HS-5 (cell line): ENCODE measurements at regions not wholly inside any gene's neighbourhood (a gene's known extent, or its start where the extent isn't known, plus 50 kb on each side); places are given as distances from the start of the nearest gene placed in this dataset.
A peak's percentile ranks its signal among the peaks of the same experiment; 100 is the strongest.

Experiments
- DNase-seq: peaks from one replicate; pipeline ENCODE4 v3.0.0-alpha.2; 2012; ENCODE audit warnings: low read depth

DNA sequence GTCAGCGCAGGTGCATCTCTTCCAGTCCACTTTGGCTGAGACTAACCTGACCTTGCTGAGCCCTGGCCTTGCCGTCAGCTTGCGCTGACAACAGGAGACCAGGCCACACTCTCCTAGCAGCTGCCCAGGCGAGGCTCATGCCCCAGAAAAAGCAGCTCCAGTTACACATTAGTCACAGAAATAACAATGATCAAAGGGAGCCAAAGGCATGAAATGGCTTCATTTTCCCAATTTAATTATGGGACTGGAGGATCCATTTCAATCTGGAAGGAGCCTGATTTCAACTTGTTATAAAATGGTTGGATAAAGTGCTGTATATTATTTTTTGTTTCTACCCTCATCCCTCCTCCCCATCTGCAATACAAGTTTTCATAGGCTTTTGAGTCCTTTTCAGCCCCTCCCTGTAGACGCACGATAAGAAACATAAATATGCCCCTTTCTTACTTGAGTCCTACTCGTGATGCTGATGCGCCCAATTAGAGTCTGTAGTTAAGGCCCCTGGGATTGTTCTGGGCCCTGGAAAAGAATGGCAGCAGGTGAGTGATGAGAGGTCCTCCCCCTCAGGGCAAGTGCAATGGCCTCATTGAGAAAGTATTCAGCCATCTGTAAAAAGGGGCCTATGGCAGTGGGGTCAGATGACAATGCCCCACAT lies 376.0 kb downstream of the C12orf75 start:
- peak; percentile 13 for DNase-seq

GRCh38 chr12:105706973-105707334 lies 376.5 kb downstream of the C12orf75 start:
- DNase-seq, result no peak

GRCh38 chr12:105713606-105714305 lies 383.3 kb downstream of the C12orf75 start:
- no peak for DNase-seq

GRCh38 chr12:105716621-105717020 lies 386.1 kb downstream of the C12orf75 start:
- DNase-seq, result no peak

- DNase-seq, result no peak
Observed at GRCh38 chr12:105721051-105721825, 390.7 kb downstream of the C12orf75 start.

DNA sequence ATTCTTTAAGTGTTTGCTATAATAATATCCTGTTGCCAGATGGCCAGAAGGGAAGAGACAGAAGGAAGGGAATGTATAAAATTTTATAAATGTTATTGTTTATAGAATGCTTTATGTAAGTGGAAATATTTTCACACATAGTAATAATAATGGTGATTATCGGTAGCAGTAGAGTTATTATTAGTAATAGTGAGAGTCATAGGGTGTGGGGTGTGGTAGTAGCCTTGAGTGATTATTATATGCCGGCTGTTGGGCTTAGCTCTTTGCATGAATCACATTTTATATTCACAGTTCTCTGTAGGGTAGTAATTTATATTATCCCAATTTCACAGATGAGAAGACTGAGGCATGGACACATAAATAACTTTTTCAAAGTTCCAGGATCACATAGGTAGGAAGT lies 391.4 kb downstream of the C12orf75 start:
- DNase-seq, result no peak

GRCh38 chr12:105723066-105723465 lies 392.6 kb downstream of the C12orf75 start:
- no peak for DNase-seq

GRCh38 chr12:105723494-105723893 lies 393.0 kb downstream of the C12orf75 start:
- DNase-seq, result no peak

- no peak for DNase-seq
Observed at GRCh38 chr12:105724641-105725040, 394.1 kb downstream of the C12orf75 start.

GRCh38 chr12:105725054-105725453 lies 394.6 kb downstream of the C12orf75 start:
- no peak for DNase-seq

DNA sequence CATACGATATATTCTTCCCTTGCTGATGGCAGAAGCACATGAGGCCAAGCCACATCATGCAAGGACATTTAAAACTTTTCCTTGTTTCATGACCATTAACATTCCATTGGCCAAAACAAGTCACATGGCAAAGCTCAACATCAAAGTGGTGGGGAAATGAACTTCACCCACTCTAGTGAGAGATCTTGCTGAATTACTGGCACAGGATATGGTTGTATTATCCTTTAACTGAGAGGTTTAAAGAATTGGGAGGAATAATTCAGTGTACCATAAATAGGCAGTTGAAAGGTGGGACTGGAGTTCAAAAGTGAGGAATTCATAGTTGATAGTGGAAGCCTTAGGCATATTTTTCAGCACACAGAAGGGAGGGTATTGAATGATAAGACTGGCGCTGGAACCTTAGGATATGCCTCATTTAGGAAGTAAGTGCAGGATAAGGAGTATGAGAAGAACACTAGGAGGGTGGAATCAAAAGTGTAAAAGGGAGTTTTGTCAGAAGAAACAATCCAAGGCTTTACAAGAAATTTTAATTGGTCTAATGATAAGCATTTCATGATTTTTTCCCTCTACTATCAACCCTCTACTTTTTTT lies 398.8 kb downstream of the C12orf75 start:
- DNase-seq, result no peak

GRCh38 chr12:105729926-105730325 lies 399.4 kb downstream of the C12orf75 start:
- DNase-seq, result no peak

GRCh38 chr12:105733579-105733978 lies 403.1 kb downstream of the C12orf75 start:
- no peak for DNase-seq

- DNase-seq, result no peak
Observed at GRCh38 chr12:105736498-105736897, 402.3 kb downstream of the NUAK1 start.

DNA sequence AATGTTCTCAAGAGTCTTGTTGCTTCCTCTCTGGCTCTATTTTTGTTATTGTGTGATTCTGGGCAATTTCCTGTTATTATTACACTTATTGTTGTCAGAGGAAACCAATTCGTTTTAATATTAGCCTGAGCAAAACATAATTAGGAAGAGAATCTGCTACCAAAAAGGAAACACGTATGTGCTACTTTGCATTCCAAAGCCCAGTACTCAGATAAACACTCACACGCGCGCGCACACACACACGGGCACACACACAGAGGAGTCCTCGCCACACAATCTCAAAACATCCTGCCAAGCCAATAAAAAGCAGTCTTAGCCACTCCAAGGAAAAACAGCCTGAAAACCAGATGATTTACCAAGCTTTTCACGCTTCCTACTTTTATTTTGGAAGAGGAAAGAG lies 400.7 kb downstream of the NUAK1 start:
- no peak for DNase-seq

GRCh38 chr12:105740369-105740768 lies 398.4 kb downstream of the NUAK1 start:
- no peak for DNase-seq

DNA sequence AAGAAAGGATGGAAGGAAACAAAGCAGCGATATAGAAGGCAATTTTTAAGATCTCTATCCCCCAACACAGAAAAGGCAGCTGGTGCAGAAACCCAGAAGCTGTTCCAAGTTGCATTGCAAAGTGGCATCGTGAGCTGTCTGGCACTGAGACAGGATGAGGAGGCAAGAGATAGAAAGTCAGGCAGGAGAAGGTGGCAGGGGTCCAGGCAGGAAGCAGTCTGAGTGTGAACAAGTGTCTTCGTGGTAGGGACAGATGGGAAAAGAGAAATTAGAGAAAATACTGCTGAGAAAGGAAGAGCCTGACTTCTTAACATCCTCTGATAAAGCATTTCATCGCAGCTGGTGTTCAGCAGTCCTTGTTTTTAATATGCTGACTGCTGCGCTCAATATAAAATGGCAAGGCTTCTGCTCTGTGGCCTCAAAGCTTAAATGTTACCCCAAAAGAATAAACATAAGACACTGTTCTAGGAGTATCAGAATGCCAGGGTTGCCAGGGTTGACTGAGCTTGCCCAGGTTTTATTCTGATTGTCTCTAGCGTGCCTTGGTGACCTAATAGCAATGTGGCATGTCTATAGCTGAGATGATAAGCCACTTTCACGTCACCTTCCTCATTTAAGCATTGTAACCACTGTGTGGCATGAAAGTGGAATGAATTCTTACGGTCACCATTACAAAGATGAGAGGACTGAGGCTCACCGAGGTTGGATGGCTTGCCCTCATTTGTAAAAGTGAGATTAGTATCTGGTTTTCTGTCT lies 397.6 kb downstream of the NUAK1 start:
- no peak for DNase-seq

DNA sequence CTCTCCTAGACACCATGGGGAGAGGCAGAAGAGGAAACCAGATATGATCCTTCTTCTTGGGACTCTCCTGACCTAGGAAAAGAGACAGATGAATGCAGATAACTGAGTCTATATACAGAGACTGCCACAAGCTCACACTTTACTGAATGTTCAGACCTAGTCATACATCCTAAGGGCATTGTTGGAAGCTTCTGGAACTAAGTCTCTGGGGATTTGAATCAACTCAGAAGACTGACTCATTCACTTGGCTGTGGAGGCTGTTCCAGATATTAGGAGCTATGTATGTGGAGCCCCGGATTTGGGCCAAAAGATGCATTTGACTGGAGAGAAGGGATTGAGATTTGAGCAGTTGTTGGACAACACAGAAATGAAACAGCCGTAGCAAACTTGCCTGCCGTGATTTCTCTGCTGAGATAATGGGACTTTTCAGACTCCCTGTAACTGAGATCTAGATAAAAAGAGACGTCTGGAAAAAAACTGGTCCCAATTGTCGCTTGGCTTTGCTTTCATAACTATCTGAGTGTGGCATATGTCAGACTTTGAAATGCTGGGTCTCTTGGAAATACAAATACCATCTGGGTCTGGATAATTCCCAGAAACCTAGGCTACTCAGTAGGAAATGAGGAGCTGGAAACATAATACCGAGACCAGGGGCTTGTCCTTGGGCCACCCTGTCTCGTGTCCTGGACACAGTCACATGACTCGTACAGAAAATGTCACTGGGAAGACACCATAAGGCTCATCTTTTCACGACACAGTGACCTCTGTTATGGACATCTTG lies 396.8 kb downstream of the NUAK1 start:
- DNase-seq, result peak; percentile 22

DNA sequence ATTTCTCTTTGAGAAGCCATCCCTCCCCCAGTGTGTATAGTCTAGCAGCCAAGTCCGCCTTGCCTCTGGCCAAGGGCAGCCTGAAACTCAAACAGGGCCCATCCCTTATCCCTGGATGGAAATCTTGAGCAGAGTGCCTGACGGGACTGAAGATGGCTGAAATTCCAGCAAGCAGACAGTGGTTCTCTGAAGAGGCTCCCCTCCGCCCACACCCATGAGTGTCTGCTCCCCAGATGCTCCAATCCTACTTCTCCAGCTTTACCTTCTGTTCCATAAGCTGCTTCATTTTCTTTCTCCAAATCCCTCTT lies 396.2 kb downstream of the NUAK1 start:
- no peak for DNase-seq

- DNase-seq, result no peak
Observed at GRCh38 chr12:105744371-105745058, 394.2 kb downstream of the NUAK1 start.

- no peak for DNase-seq
Observed at GRCh38 chr12:105745811-105746210, 392.9 kb downstream of the NUAK1 start.
